NB4 (cell line): ENCODE measurements at regions not wholly inside any gene's neighbourhood (a gene's known extent, or its start where the extent isn't known, plus 50 kb on each side); places are given as distances from the start of the nearest gene placed in this dataset.

Source experiments
- DNase-seq: peaks from one replicate; pipeline ENCODE4 v3.0.0; 2010; ENCODE audit warnings: low read depth
- H3K4me3 ChIP-seq: one replicate; pipeline ENCODE4 v1.5.1; 2011; ENCODE audit warnings: mild to moderate bottlenecking, low read depth, low read length, moderate library complexity
- MYC ChIP-seq: IDR thresholded peaks from 2 replicates; pipeline ENCODE4 v1.6.1; 2011; ENCODE audit warnings: low read depth, low read length
- POLR2A ChIP-seq: IDR thresholded peaks from 2 replicates; pipeline ENCODE4 v1.6.1; 2011; ENCODE audit warnings: mild to moderate bottlenecking; ENCODE audit not compliant: insufficient read length; ENCODE audit errors: extremely low read depth
- TF ChIP-seq, protein P1 (sequence below): IDR thresholded peaks from one replicate; pipeline ENCODE4 v1.5.1; 2012; ENCODE audit warnings: low read depth, low read length
- TF ChIP-seq, protein P2 (sequence below): IDR thresholded peaks from 2 replicates; pipeline ENCODE4 v1.6.1; 2011; ENCODE audit warnings: low read depth, low read length

DNA sequence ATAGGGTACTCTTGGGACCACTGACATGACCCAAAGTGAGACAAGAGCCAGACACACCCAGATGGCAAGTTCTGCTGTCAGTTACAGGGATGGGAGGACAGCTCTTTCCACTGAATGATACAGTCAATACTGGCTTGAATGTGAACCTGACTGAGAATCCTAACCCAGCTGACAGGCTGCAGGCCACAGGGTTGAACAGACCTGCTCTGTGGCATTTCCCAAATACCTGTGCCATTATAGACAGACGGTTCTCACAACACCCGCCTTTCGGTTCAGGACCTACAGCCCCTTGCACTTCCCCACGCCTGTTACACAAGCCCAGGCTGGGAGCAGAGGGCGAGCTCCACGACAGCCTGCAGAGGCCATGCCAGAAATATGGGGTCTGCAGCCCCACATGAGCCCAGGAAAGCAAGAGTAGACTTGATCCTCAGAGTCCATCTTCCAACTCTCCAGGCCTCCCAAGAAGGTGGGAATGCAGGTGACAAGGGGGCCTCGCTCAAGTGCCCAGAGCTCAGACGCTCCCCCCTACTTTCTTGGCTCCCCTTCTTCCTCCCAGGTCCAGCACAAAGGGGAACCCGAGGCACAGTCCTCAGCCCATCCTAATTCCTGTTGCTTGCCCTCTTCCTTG, 314.3 kb downstream of the SOX9 start:
- no peak overlapping the region for H3K4me3 ChIP-seq
- TF ChIP-seq, protein P1, sequence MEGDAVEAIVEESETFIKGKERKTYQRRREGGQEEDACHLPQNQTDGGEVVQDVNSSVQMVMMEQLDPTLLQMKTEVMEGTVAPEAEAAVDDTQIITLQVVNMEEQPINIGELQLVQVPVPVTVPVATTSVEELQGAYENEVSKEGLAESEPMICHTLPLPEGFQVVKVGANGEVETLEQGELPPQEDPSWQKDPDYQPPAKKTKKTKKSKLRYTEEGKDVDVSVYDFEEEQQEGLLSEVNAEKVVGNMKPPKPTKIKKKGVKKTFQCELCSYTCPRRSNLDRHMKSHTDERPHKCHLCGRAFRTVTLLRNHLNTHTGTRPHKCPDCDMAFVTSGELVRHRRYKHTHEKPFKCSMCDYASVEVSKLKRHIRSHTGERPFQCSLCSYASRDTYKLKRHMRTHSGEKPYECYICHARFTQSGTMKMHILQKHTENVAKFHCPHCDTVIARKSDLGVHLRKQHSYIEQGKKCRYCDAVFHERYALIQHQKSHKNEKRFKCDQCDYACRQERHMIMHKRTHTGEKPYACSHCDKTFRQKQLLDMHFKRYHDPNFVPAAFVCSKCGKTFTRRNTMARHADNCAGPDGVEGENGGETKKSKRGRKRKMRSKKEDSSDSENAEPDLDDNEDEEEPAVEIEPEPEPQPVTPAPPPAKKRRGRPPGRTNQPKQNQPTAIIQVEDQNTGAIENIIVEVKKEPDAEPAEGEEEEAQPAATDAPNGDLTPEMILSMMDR = no peak
- TF ChIP-seq, protein P2, sequence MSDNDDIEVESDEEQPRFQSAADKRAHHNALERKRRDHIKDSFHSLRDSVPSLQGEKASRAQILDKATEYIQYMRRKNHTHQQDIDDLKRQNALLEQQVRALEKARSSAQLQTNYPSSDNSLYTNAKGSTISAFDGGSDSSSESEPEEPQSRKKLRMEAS = no peak
- TF ChIP-seq MYC (no peak), POLR2A (no peak)

DNA sequence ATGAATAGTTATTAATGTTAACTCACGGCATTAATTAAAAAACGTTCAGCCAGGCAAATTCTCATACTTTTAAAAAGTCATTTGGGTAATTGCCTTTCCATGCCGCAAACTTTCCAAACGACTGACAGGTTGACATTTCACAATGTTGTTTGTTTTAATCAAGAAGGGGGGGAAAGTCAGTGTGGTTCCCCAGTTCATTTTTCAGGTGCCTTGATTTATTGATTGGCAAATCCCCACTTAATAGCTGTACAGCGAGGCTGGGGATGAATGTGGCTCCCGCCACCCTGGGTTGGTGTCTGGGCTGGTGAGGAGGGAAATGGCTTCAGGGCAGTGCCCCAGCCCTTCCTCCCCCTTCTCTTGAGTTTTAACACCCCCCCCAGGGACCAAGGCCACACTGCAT, 318.0 kb downstream of the SOX9 start:
- TF ChIP-seq, protein P1 = no peak
- TF ChIP-seq POLR2A (no peak), MYC (no peak)
- TF ChIP-seq, protein P2 = no peak
- DNase-seq = no peak
- H3K4me3 ChIP-seq = no peak overlapping the region

More for the DNA sequence above, 314.3 kb downstream of the SOX9 start:
- DNase-seq = no peak

DNA sequence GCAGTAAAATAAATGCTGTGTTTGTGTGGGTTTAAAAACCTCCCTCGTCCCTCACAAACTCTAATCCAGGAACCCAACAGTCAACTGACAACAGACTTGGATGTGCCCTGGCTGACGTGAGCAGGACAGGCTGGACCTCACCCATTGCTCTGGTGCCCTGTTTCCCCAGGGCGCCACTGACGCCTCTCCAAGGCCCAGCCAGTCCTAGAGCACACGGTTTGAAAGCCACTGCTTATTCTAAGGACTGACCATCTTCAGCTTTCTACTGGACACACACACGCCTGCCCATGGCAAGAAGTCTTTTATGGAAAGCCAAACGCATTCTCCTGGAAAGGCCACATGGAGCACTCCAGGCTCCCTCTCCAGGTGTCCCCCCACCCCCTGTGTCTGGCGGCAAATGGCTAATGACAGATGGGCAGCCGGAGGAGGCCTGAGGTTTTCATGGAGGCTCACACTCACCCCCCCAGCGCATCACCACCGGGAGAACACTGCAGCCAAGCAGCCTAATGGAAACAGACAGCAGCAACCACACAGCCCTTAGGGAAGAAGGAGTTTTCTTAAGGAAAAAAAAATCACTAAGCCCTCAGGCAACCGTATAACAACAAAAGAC, 319.2 kb downstream of the SOX9 start:
- no peak overlapping the region for H3K4me3 ChIP-seq
- TF ChIP-seq POLR2A (no peak), MYC (no peak)
- TF ChIP-seq, protein P1 = no peak
- TF ChIP-seq, protein P2 = no peak
- no peak for DNase-seq

DNA sequence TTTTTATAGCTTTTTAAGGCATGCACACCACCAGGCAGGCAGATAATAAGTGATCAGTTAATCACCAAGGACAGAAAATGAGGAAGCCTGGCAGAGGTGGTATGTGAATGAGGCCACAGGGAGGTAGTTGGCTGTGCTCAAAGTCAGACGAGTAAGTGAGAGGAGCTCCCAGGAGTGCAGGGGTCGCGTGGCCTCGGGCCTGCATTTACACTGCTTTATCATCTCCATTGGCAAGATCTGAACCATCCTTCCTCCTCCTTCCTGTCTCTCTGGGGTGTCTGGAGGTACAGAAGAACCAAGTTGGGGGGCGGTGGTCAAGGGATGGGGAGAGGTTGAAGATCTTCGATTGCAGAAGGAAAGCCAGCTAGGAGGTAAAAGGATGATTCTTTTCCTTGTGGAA, 320.1 kb downstream of the SOX9 start:
- no peak for DNase-seq
- H3K4me3 ChIP-seq = no peak overlapping the region
- TF ChIP-seq, protein P1 = no peak
- TF ChIP-seq POLR2A (no peak), MYC (no peak)

DNA sequence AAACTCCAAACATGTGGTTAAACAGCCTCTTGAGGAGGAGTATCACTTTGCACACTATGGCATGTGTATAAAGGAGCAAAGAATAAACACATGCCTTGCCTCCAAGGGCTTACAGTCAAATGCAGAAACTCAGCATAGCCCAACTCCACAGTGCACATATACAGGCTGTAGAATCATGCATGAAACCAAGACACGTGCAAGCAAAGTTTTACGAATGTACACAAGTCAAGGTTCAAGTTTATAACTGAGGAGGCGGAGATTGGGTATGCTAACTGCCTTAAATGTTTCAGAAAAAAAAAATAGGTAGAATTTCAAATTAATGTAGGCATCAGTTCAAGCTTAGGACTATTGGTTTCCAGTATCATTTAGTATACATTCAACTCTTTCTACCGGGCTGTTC, 321.1 kb downstream of the SOX9 start:
- TF ChIP-seq, protein P2 = no peak
- TF ChIP-seq POLR2A (no peak), MYC (no peak)
- TF ChIP-seq, protein P1 = no peak
- DNase-seq = no peak
- H3K4me3 ChIP-seq = no peak overlapping the region

DNA sequence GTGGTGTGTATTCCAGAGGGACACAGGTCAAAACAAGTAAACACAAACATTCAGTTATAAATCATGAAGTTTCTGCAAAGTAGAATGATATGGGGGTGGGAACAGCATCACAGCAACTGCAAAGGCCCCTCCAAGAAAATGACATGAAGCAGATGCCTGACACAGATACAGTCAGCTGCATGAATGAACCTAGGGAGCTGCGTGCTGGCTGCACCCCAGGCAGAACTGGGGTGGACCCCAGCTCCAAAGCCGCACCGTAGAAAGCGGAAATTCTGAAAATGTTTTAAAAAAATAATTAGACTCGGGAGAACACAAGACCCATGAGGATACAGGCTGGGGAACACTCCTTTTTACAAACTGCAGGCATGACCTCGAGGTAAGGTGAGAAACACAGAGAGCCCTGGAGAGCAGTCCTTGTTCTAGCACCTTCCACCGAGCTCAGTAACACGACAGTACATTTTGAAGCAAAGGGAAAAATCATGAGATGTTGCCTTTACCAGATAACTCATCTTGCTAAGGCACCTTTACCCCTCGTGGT, 323.8 kb downstream of the SOX9 start:
- TF ChIP-seq MYC (no peak), POLR2A (no peak)
- TF ChIP-seq, protein P2 = no peak
- TF ChIP-seq, protein P1 = no peak
- no peak for DNase-seq
- H3K4me3 ChIP-seq = no peak overlapping the region
